ENCODE measurements at regions not wholly inside any gene's neighbourhood (a gene's known extent, or its start where the extent isn't known, plus 50 kb on each side); places are given as distances from the start of the nearest gene placed in this dataset.

- TF ChIP-seq POLR2AphosphoS5 (IDR thresholded peaks at IDR 0.05) (no peak), EP300 (IDR thresholded peaks at IDR 0.05) (no peak)
Observed at GRCh38 chr20:1792274-1792673, 102.9 kb upstream of the SIRPA start.
